ENCODE measurements at regions not wholly inside any gene's neighbourhood (a gene's known extent, or its start where the extent isn't known, plus 50 kb on each side); places are given as distances from the start of the nearest gene placed in this dataset.
"Not testable (repeated sequence)": the region's sequence is repeated elsewhere in the genome, so short reads cannot be mapped to it uniquely, and the experiment has no call there.

- H3K27ac ChIP-seq (ENCODE audit: insufficient read depth, low read length): no peak overlapping the region
- no peaks in the 10 kb centered on the region for H3K4me1 ChIP-seq (ENCODE audit: control insufficient read depth, extremely low read depth, insufficient read depth, low read length)
- H2AFZ ChIP-seq (ENCODE audit: low read length): no peak overlapping the region
- no peaks in the 10 kb centered on the region for H3K9me3 ChIP-seq (ENCODE audit: control insufficient read depth, insufficient read depth, low read depth, low read length)
- no peaks in the 10 kb centered on the region for H4K20me1 ChIP-seq (ENCODE audit: control insufficient read depth, extremely low read depth, insufficient read depth, low read length)
- no peak for DNase-seq (ENCODE audit: low read depth in 2 of 2)
- no peaks in the 10 kb centered on the region for H3K36me3 ChIP-seq (ENCODE audit: control insufficient read depth, insufficient read depth, low read length)
- H3K79me2 ChIP-seq (ENCODE audit: control insufficient read depth, insufficient read depth, low read length): no peaks in the 10 kb centered on the region
- H3K27me3 ChIP-seq (ENCODE audit: control insufficient read depth, insufficient read depth, low read length): no peaks in the 10 kb centered on the region
- no peak overlapping the region for H3K9ac ChIP-seq (ENCODE audit: insufficient read depth, low read length)
- no peak overlapping the region for H3K4me2 ChIP-seq (ENCODE audit: extremely low read depth, insufficient read depth, low read length)
- TF ChIP-seq EZH2 (IDR thresholded peaks at IDR 0.05; ENCODE audit: low read length, missing control alignments) (no peak), CTCF (conservative IDR thresholded peaks at IDR 0.05 in 1 of 2, IDR thresholded peaks at IDR 0.05 in 1 of 2; ENCODE audit: low read depth in 1 of 2, low read length in 2 of 2) (no peak)
- no peak overlapping the region for H3K4me3 ChIP-seq (replicated peaks in 1 of 4; ENCODE audit: control extremely low read depth in 1 of 4, insufficient read depth in 1 of 4, low read depth in 3 of 4, low read length in 4 of 4)
Observed at GRCh38 chr1:240722788-240723187, 110.8 kb upstream of the GREM2 start.

- H3K27me3 ChIP-seq (ENCODE audit: control insufficient read depth, insufficient read depth, low read length): no peaks in the 10 kb centered on the region
- H3K27ac ChIP-seq (ENCODE audit: insufficient read depth, low read length): no peak overlapping the region
- DNase-seq (ENCODE audit: low read depth in 2 of 2): no peak
- H3K9me3 ChIP-seq (ENCODE audit: control insufficient read depth, insufficient read depth, low read depth, low read length): no peaks in the 10 kb centered on the region
- H3K36me3 ChIP-seq (ENCODE audit: control insufficient read depth, insufficient read depth, low read length): no peaks in the 10 kb centered on the region
- no peaks in the 10 kb centered on the region for H3K4me1 ChIP-seq (ENCODE audit: control insufficient read depth, extremely low read depth, insufficient read depth, low read length)
- no peak overlapping the region for H3K4me3 ChIP-seq (replicated peaks in 1 of 4; ENCODE audit: control extremely low read depth in 1 of 4, insufficient read depth in 1 of 4, low read depth in 3 of 4, low read length in 4 of 4)
- H3K9ac ChIP-seq (ENCODE audit: insufficient read depth, low read length): no peak overlapping the region
- TF ChIP-seq CTCF (conservative IDR thresholded peaks at IDR 0.05 in 1 of 2, IDR thresholded peaks at IDR 0.05 in 1 of 2; ENCODE audit: low read depth in 1 of 2, low read length in 2 of 2) (no peak), EZH2 (IDR thresholded peaks at IDR 0.05; ENCODE audit: low read length, missing control alignments) (no peak)
- H3K4me2 ChIP-seq (ENCODE audit: extremely low read depth, insufficient read depth, low read length): no peak overlapping the region
- H4K20me1 ChIP-seq (ENCODE audit: control insufficient read depth, extremely low read depth, insufficient read depth, low read length): no peaks in the 10 kb centered on the region
- no peaks in the 10 kb centered on the region for H3K79me2 ChIP-seq (ENCODE audit: control insufficient read depth, insufficient read depth, low read length)
- no peak overlapping the region for H2AFZ ChIP-seq (ENCODE audit: low read length)
Observed at GRCh38 chr1:240720976-240721375, 109.0 kb upstream of the GREM2 start.

- Histone ChIP-seq H2AFZ (ENCODE audit: low read length) (no peak overlapping the region), H4K20me1 (ENCODE audit: control insufficient read depth, extremely low read depth, insufficient read depth, low read length) (no peaks in the 10 kb centered on the region), H3K36me3 (ENCODE audit: control insufficient read depth, insufficient read depth, low read length) (no peaks in the 10 kb centered on the region), H3K4me2 (ENCODE audit: extremely low read depth, insufficient read depth, low read length) (no peak overlapping the region), H3K79me2 (ENCODE audit: control insufficient read depth, insufficient read depth, low read length) (no peaks in the 10 kb centered on the region), H3K4me3 (replicated peaks in 1 of 4; ENCODE audit: control extremely low read depth in 1 of 4, insufficient read depth in 1 of 4, low read depth in 3 of 4, low read length in 4 of 4) (no peak overlapping the region), H3K27me3 (ENCODE audit: control insufficient read depth, insufficient read depth, low read length) (no peaks in the 10 kb centered on the region), H3K9me3 (ENCODE audit: control insufficient read depth, insufficient read depth, low read depth, low read length) (no peaks in the 10 kb centered on the region), H3K4me1 (ENCODE audit: control insufficient read depth, extremely low read depth, insufficient read depth, low read length) (no peaks in the 10 kb centered on the region), H3K27ac (ENCODE audit: insufficient read depth, low read length) (no peak overlapping the region), H3K9ac (ENCODE audit: insufficient read depth, low read length) (no peak overlapping the region)
- DNase-seq (ENCODE audit: low read depth in 2 of 2): no peak
- no peak for TF ChIP-seq EZH2 (IDR thresholded peaks at IDR 0.05; ENCODE audit: low read length, missing control alignments)
- TF ChIP-seq CTCF (conservative IDR thresholded peaks at IDR 0.05 in 1 of 2, IDR thresholded peaks at IDR 0.05 in 1 of 2; ENCODE audit: low read depth in 1 of 2, low read length in 2 of 2): no peak
Observed at GRCh38 chr1:240719953-240720700, 108.2 kb upstream of the GREM2 start.

- H3K27ac ChIP-seq (ENCODE audit: insufficient read depth, low read length); H3K36me3 ChIP-seq (ENCODE audit: control insufficient read depth, insufficient read depth, low read length); H3K9ac ChIP-seq (ENCODE audit: insufficient read depth, low read length); H3K4me3 ChIP-seq (replicated peaks in 1 of 4; ENCODE audit: control extremely low read depth in 1 of 4, insufficient read depth in 1 of 4, low read depth in 3 of 4, low read length in 4 of 4); DNase-seq (ENCODE audit: low read depth in 2 of 2); H2AFZ ChIP-seq (ENCODE audit: low read length); H3K4me2 ChIP-seq (ENCODE audit: extremely low read depth, insufficient read depth, low read length); H3K79me2 ChIP-seq (ENCODE audit: control insufficient read depth, insufficient read depth, low read length); H4K20me1 ChIP-seq (ENCODE audit: control insufficient read depth, extremely low read depth, insufficient read depth, low read length); H3K4me1 ChIP-seq (ENCODE audit: control insufficient read depth, extremely low read depth, insufficient read depth, low read length); H3K9me3 ChIP-seq (ENCODE audit: control insufficient read depth, insufficient read depth, low read depth, low read length); H3K27me3 ChIP-seq (ENCODE audit: control insufficient read depth, insufficient read depth, low read length): not testable (repeated sequence)
Observed at GRCh38 chr1:240716538-240716937, 104.6 kb upstream of the GREM2 start.

All from fibroblast of lung (primary cell).